K562 (cell line): ENCODE measurements at regions not wholly inside any gene's neighbourhood (a gene's known extent, or its start where the extent isn't known, plus 50 kb on each side); places are given as distances from the start of the nearest gene placed in this dataset.

ENCODE experiments used
- CHD2 ChIP-seq: IDR thresholded peaks from 2 replicates; pipeline ENCODE4 v1.6.1; 2011; ENCODE audit warnings: low read depth, low read length
- CREB1 ChIP-seq, 2 experiments: sonication (generic) in 1 of 2; formaldehyde crosslinking in 1 of 2; IDR thresholded peaks; 2 replicates each; pipeline versions ENCODE4 v1.6.1 to v1.8.0; 2012 to 2022; ENCODE audit warnings: inconsistent platforms in 1 of 2, mild to moderate bottlenecking in 1 of 2, missing genetic modification reagents in 1 of 2, moderate library complexity in 1 of 2
- MYC ChIP-seq, 2 experiments: fragments of 250-450 bp in 1 of 2; sonication (Bioruptor Pico) in 1 of 2; IDR thresholded peaks; 2 replicates each; pipeline versions ENCODE4 v1.5.1 to v1.6.1; 2012 to 2021; ENCODE audit warnings: low read depth in 2 of 2, borderline replicate concordance in 1 of 2, improper control_type of control experiment in 1 of 2, low read length in 1 of 2, mild to moderate bottlenecking in 1 of 2, moderate library complexity in 1 of 2
- PATZ1 ChIP-seq: fragments of 250-450 bp; sonication (Bioruptor Pico); IDR thresholded peaks from 2 replicates; pipeline ENCODE4 v1.5.0; 2020; ENCODE audit warnings: mild to moderate bottlenecking, borderline replicate concordance
- POLR2A ChIP-seq: fragments of 450-650 bp; conservative IDR thresholded peaks from 2 replicates; pipeline ENCODE4 v1.6.1; 2016
- RBM22 ChIP-seq: fragments of 200-400 bp; formaldehyde crosslinking; IDR thresholded peaks from 2 replicates; pipeline ENCODE4 v1.6.1; 2018; ENCODE audit warnings: low read length, low read depth; ENCODE audit not compliant: poor library complexity, severe bottlenecking
- SIN3A ChIP-seq, 2 experiments: fragments of 150-350 bp in 1 of 2; IDR thresholded peaks; 2 replicates each; pipeline ENCODE4 v1.6.1; 2011 to 2016; ENCODE audit warnings: borderline replicate concordance in 2 of 2, low read depth in 2 of 2, low read length in 2 of 2, mild to moderate bottlenecking in 2 of 2, moderate library complexity in 2 of 2; ENCODE audit not compliant: control insufficient read depth in 1 of 2
- TBP ChIP-seq: optimal IDR thresholded peaks from 2 replicates; pipeline ENCODE3; 2011; ENCODE audit warnings: low read depth, low read length, improper control_type of control experiment
- USF1 ChIP-seq: sonication (generic); formaldehyde crosslinking; IDR thresholded peaks from 2 replicates; pipeline ENCODE4 v1.9.0; 2022; ENCODE audit warnings: mild to moderate bottlenecking, missing genetic modification reagents
- USF2 ChIP-seq: sonication (generic); formaldehyde crosslinking; IDR thresholded peaks from 2 replicates; pipeline ENCODE4 v1.5.0; 2020; ENCODE audit warnings: missing genetic modification reagents
- TF ChIP-seq, protein P1 (sequence below), 2 experiments: IDR thresholded peaks; 2 replicates each; pipeline ENCODE4 v1.6.1; 2012; ENCODE audit warnings: improper control_type of control experiment in 2 of 2, low read depth in 2 of 2, low read length in 2 of 2, borderline replicate concordance in 1 of 2

- TF ChIP-seq SIN3A (IDR thresholded peaks at IDR 0.05; ENCODE audit: borderline replicate concordance in 2 of 2, control insufficient read depth in 1 of 2, low read depth in 2 of 2, low read length in 2 of 2), result no peak
- no peak for TF ChIP-seq CHD2
- TF ChIP-seq, protein P1, sequence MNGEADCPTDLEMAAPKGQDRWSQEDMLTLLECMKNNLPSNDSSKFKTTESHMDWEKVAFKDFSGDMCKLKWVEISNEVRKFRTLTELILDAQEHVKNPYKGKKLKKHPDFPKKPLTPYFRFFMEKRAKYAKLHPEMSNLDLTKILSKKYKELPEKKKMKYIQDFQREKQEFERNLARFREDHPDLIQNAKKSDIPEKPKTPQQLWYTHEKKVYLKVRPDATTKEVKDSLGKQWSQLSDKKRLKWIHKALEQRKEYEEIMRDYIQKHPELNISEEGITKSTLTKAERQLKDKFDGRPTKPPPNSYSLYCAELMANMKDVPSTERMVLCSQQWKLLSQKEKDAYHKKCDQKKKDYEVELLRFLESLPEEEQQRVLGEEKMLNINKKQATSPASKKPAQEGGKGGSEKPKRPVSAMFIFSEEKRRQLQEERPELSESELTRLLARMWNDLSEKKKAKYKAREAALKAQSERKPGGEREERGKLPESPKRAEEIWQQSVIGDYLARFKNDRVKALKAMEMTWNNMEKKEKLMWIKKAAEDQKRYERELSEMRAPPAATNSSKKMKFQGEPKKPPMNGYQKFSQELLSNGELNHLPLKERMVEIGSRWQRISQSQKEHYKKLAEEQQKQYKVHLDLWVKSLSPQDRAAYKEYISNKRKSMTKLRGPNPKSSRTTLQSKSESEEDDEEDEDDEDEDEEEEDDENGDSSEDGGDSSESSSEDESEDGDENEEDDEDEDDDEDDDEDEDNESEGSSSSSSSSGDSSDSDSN (IDR thresholded peaks at IDR 0.05; ENCODE audit: borderline replicate concordance in 1 of 2, low read depth in 2 of 2, low read length in 2 of 2), result no peak
- TF ChIP-seq RBM22, result no peak
- no peak for TF ChIP-seq USF1 (CRISPR knock-in tag)
- no peak for TF ChIP-seq MYC (IDR thresholded peaks at IDR 0.05; ENCODE audit: low read depth, low read length)
- no peak for TF ChIP-seq MYC (CRISPR knock-in tag; IDR thresholded peaks at IDR 0.05; ENCODE audit: borderline replicate concordance, low read depth)
- TF ChIP-seq TBP, result no peak
- TF ChIP-seq CREB1 (IDR thresholded peaks at IDR 0.05), result no peak
- TF ChIP-seq CREB1 (CRISPR knock-in tag; IDR thresholded peaks at IDR 0.05), result no peak
- no peak for TF ChIP-seq PATZ1 (CRISPR knock-in tag)
- no peak for TF ChIP-seq USF2 (CRISPR knock-in tag)
- TF ChIP-seq POLR2A, result no peak
These were observed 1035.5 kb downstream of the SOCS6 start for GRCh38 chr18:71324356-71324755.
